ENCODE measurements at regions not wholly inside any gene's neighbourhood (a gene's known extent, or its start where the extent isn't known, plus 50 kb on each side); places are given as distances from the start of the nearest gene placed in this dataset.

DNA sequence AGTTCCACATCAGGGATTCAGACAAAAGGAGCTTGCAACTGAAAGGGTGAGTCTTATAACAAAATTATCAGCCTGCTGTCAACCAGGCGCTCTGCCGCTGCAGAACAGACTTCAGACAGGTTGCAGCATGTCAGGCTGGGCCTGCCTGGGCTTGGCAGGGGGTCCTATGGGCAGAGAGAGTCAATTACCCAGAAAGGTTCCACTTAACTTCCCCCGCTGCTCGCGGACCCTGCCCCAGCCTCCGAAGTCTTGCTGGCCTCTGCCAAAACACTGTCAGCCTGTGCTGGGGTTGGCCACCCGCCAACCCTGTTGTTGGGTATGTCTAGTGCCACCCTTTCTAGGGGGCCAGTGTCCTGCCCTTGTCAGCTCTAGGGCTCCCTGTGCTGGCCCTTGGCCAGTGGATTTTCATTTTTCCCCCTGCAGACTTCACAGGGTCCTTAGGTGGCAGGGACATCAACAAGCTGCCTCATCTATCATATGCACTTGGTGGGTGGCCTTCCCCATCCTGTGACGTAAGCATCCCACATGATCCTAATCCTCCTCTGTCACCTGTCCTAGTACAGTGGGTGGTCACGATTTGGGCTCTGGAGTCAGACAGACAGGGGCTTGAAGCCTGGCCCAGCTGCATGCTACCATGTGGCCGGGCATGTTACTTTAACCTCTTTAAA is 166.5 kb upstream of the CADM1 start:
- no peak overlapping the region for H3K4me3 Mint-ChIP-seq
- DNase-seq (ENCODE audit: low spot score) (no peak), ATAC-seq (peak in 1 of 2 donors; percentile 22)
- no peak overlapping the region for H3K27ac Mint-ChIP-seq
- H3K4me1 Mint-ChIP-seq (ENCODE audit: low read depth in 2 of 2), result no peaks in the 10 kb centered on the region
- H3K9me3 Mint-ChIP-seq, result no peaks in the 10 kb centered on the region
- no peaks in the 10 kb centered on the region for H3K36me3 Mint-ChIP-seq
- H3K27me3 Mint-ChIP-seq, result peaks cover 0 to 3% of the 10 kb centered on the region in 2 donors

DNA sequence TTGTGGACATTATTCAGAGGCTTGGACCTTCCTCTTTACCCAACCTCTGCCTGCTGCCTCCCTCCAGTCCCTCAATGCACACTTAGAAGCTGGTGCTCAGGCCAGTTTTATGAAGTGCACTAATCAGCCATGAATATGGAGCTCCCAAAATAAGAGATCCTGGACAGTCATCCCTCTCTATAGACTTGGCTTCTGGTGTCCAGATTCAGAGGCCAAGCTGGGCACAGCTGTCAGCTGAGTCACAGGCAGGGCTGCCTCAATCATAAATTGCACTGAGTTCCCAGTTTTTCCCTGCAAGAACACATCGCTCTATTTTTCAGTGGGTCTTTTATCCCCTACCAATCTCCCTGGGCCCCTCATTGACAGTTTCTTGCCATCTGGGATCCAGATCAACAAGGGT is 161.7 kb upstream of the CADM1 start:
- Mint-ChIP-seq H3K9me3 (no peaks in the 10 kb centered on the region), H3K27ac (no peak overlapping the region), H3K4me1 (ENCODE audit: low read depth in 2 of 2) (no peaks in the 10 kb centered on the region), H3K4me3 (no peak overlapping the region), H3K36me3 (no peaks in the 10 kb centered on the region), H3K27me3 (peaks cover 7 to 8% of the 10 kb centered on the region in 2 donors)
- ATAC-seq, result no peak
- no peak for DNase-seq (ENCODE audit: low spot score)

DNA sequence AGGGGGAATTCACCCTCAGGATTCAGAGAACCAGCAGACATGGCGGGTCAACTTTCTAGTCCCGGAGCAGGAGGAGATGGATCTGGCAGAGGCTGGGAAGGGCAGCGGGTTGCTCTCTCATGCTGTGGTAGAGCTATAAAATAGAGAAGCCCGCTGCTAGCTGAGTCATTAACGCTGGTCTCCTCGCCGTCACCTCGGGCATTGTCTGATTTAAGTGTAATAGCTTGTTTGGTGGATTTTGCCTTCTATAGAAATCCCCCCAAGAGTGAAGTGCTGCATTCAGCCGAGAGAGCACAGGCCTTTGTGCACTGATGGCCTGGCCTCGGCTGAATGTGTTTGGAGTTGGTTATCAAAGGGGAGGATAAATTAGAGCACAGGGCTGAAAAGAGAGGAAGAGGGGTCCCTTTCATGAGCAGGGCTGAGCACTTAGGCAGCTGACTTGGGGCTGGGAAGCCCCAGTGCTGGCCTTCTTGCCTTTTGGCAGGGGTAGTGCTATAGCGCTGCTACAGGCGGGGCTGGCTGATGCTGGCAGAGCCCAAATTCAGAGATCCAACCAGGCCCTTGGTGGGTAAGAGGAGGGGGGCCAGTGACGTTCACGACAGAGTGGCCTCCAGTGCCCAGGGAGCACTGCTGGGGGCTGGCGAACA is 161.1 kb upstream of the CADM1 start:
- ATAC-seq (no peak), DNase-seq (ENCODE audit: low spot score) (no peak)
- H3K27ac Mint-ChIP-seq, result no peak overlapping the region
- H3K4me3 Mint-ChIP-seq, result no peak overlapping the region
- peaks cover 13% of the 10 kb centered on the region in 2 donors for H3K27me3 Mint-ChIP-seq
- H3K4me1 Mint-ChIP-seq (ENCODE audit: low read depth in 2 of 2), result no peaks in the 10 kb centered on the region
- no peaks in the 10 kb centered on the region for H3K9me3 Mint-ChIP-seq
- no peaks in the 10 kb centered on the region for H3K36me3 Mint-ChIP-seq

DNA sequence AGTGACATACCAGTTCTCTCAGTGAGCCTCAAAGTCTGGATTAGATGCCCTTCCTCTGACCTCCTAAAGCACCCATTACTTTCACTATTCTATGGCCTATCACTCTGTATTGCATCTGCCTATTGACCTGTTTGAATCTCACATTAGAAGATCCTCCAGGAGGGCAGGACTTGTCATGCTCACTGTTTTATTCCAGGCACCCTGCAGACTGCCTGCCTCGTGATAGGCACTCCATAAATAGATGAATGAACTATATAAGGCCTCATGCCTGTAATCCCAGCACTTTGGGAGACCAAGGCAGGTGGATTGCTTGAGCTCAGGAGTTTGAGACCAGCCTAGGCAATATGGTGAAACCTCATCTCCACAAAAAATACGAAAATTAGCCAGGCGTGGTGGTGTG is 160.1 kb upstream of the CADM1 start:
- H3K4me3 Mint-ChIP-seq, result no peak overlapping the region

DNA sequence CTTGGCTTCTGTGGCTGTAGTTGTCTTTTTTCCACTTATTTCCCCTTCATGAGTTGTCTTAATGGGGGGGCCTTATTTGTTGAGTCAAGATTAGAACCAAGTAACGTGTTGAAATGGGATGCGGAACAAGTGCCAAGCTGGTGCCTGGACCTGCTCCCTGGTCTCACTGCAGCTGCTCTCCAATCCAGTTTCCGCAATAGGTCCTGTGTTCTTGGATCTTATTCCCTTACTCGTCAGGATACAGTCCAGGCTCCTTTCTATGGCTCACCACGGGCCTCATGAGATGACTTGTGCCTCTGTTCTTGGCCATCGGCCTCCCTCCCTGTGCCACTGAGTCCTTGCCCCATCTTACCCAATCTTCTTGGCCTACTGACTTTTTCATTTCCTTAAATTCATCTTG is 159.6 kb upstream of the CADM1 start:
- Mint-ChIP-seq H3K27ac (no peak overlapping the region), H3K4me3 (no peak overlapping the region), H3K27me3 (peaks cover 16 to 18% of the 10 kb centered on the region in 2 donors), H3K36me3 (no peaks in the 10 kb centered on the region), H3K4me1 (ENCODE audit: low read depth in 2 of 2) (no peaks in the 10 kb centered on the region), H3K9me3 (no peaks in the 10 kb centered on the region)
- ATAC-seq (no peak), DNase-seq (ENCODE audit: low spot score) (no peak)

More for the DNA sequence above, 160.1 kb upstream of the CADM1 start:
- no peak overlapping the region for H3K27ac Mint-ChIP-seq
- ATAC-seq (no peak), DNase-seq (ENCODE audit: low spot score) (no peak)
- peaks cover 14 to 18% of the 10 kb centered on the region in 2 donors for H3K27me3 Mint-ChIP-seq
- H3K9me3 Mint-ChIP-seq, result no peaks in the 10 kb centered on the region
- H3K4me1 Mint-ChIP-seq (ENCODE audit: low read depth in 2 of 2), result no peaks in the 10 kb centered on the region
- H3K36me3 Mint-ChIP-seq, result no peaks in the 10 kb centered on the region

DNA sequence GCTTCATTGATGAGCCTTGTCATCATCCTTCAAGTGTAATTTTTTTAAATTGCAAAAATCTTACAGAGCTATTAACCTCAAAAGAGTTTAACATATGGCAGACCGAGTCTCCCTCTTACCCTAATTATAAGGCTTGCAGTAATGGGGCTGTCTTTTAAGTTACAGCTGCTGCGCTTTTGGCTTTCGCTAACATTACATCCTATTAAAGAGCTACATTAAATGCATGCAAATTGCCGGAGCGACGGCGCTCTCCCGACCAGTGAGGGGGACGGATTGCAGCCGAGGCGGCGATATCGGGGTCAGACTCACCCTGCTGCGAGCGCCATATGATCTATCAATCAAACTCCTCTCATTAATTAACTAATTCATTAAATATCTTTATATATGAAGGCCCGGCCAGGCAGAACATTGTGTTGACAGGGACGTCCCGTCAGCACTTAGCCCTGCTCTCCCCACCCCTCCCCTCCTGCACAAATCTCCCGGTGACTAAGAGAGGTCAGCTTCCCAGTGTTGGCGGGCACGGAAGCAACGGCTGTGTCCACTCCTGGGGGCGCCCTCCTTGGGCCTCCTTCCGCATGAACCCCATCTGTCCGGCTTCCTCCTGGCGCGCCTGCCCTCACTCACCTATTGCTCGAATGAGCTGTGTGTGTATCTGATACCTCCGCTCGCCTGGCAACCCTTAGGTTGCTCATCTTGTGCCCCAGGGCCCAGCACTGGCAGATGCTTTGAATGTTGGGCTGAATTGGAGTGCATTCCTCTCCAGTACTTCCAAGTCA is 156.0 kb upstream of the CADM1 start:
- ATAC-seq (no peak), DNase-seq (ENCODE audit: low spot score) (no peak)
- Mint-ChIP-seq H3K36me3 (no peaks in the 10 kb centered on the region), H3K9me3 (peaks cover 2% of the 10 kb centered on the region), H3K27me3 (peaks cover 21 to 34% of the 10 kb centered on the region in 2 donors), H3K4me3 (no peak overlapping the region), H3K27ac (no peak overlapping the region), H3K4me1 (ENCODE audit: low read depth in 2 of 2) (no peaks in the 10 kb centered on the region)

DNA sequence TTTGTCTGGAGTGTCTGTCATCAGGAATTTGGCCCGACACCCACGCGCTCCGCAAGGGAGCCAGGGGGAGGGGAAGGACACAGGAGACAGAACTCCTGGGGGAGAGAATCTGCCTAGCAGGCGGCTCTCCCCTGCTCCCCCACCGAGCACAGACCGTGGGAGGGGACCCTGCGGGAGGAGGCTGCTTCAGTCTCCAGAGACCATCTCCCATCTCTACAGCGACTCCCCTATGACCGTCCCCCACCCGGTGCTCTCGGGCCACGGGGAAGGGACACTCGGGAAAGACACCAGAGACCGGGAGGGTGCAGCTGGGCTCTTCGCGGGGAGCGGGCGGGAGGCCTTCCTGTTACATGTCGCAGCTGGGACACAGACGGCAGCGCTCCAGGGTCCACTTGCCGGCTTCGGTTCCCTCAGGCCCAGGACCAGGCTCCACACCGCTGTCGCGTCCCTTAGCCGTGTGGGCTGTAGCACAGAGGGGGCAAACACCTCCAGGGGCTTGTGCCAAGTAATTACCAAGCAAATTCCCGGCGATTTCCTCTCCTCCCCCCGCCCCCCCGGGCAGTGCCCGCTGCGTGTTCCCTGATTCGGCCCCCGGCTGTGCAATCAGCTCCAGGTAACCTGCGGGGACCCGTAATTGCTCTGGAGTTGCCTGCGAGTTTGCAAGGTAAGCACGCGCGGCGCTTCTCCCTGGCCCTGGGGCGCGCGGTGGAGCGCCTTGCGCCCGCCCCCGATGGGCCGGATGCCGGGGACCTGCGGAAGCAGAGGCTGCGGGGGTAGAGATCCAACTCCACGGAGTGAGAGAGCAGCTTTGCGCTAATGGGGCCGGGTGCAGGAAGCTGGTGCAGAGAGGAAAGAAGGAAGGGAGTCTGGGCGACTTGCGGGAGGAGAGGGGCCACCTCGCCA is 155.1 kb upstream of the CADM1 start:
- DNase-seq (ENCODE audit: low spot score) (no peak), ATAC-seq (no peak)
- no peak overlapping the region for H3K27ac Mint-ChIP-seq
- no peaks in the 10 kb centered on the region for H3K4me1 Mint-ChIP-seq (ENCODE audit: low read depth in 2 of 2)
- H3K4me3 Mint-ChIP-seq, result no peak overlapping the region
- H3K9me3 Mint-ChIP-seq, result peaks cover 2% of the 10 kb centered on the region
- peaks cover 21 to 34% of the 10 kb centered on the region in 2 donors for H3K27me3 Mint-ChIP-seq
- H3K36me3 Mint-ChIP-seq, result no peaks in the 10 kb centered on the region

DNA sequence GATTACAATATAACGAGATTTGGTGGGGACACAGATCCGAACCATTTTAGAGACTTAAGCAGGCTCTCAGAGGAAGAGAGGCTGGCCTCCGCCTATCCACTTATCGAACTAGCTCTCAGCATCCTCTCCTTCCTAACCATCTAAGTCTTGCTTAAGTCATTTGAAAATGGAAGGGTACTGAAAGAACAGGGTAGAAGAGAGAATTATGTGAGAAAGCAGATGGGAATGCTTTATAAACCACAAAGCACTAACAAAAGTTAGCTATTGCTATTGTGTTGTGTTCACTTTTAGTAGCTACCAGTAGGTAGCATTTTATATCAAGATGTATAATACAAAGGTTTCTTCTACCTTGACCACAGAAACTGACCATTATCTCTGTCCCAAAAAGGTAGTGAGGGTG is 153.4 kb upstream of the CADM1 start:
- Mint-ChIP-seq H3K4me1 (ENCODE audit: low read depth in 2 of 2) (no peaks in the 10 kb centered on the region), H3K4me3 (no peak overlapping the region), H3K27ac (no peak overlapping the region), H3K36me3 (no peaks in the 10 kb centered on the region), H3K27me3 (peaks cover 21 to 32% of the 10 kb centered on the region in 2 donors), H3K9me3 (peaks cover 2% of the 10 kb centered on the region)
- DNase-seq (ENCODE audit: low spot score) (no peak), ATAC-seq (no peak)

DNA sequence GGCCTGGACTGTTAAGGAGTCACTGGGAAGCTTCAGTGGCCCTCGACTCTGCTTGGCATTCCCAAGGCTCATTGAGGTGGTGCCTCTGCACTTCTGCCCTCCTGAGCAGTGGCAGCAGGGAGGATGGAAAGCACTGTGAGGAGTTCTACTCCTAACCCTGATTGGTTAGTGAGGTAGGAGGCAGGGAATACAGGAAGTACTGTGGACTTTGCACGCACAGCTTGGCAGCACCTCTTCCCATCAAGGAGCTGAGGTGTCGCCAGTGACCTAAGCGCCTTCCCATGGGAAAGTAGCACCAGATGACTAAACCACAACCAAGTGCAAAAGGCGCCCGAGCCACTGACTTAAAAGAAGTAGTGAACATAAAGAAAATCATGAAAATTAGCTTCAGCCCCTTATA is 152.5 kb upstream of the CADM1 start:
- Mint-ChIP-seq H3K27me3 (peaks cover 24 to 37% of the 10 kb centered on the region in 2 donors), H3K9me3 (peaks cover 2% of the 10 kb centered on the region), H3K4me3 (no peak overlapping the region), H3K4me1 (ENCODE audit: low read depth in 2 of 2) (no peaks in the 10 kb centered on the region), H3K36me3 (no peaks in the 10 kb centered on the region), H3K27ac (no peak overlapping the region)
- DNase-seq (ENCODE audit: low spot score), result no peak
- no peak for ATAC-seq

DNA sequence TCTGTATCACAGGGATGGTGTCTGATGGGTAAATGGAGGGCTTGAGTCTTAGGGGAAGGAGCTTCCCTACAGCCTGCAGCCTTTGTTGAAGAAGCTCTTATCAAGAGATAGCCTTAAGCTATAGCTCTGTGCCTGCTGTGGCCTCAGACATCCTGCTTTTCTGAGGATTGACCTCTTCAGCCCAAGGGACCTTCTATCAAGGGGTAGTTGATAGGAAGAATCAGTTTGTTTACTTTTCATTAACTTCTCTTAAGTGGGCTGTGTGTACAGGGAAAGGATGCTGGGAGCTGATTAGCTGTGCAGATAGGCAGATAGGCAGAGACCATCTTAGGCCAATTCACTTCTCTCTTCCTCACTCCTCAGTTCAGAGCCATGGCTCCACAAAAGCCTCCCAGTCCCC is 151.8 kb upstream of the CADM1 start:
- ATAC-seq (no peak), DNase-seq (ENCODE audit: low spot score) (no peak)
- H3K27ac Mint-ChIP-seq, result no peak overlapping the region
- no peaks in the 10 kb centered on the region for H3K36me3 Mint-ChIP-seq
- H3K9me3 Mint-ChIP-seq, result peaks cover 2% of the 10 kb centered on the region
- no peak overlapping the region for H3K4me3 Mint-ChIP-seq
- peaks cover 27 to 42% of the 10 kb centered on the region in 2 donors for H3K27me3 Mint-ChIP-seq
- H3K4me1 Mint-ChIP-seq (ENCODE audit: low read depth in 2 of 2), result no peaks in the 10 kb centered on the region

DNA sequence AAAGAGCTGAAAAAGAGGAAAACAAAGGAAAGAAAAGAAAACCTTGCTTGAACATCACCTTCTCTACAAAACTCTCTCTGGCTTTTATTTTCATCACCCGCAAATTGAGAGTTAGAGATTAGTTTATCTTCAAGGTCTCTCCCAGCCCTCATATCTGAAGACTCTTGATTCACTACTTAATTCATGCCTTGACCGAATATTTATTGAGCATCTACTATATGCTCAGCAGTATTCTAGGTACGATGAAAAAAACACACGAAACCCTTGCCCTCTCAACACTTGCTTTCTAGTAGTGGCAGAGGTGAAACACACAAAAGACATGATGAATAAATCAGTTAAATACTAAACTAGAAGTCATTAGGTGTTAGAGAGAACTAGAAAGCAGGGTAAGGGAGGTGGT is 150.6 kb upstream of the CADM1 start:
- Mint-ChIP-seq H3K4me1 (ENCODE audit: low read depth in 2 of 2) (no peaks in the 10 kb centered on the region), H3K27ac (no peak overlapping the region), H3K36me3 (no peaks in the 10 kb centered on the region), H3K27me3 (peaks cover 19 to 35% of the 10 kb centered on the region in 2 donors), H3K9me3 (peaks cover 2% of the 10 kb centered on the region), H3K4me3 (no peak overlapping the region)
- DNase-seq (ENCODE audit: low spot score), result no peak
- no peak for ATAC-seq

DNA sequence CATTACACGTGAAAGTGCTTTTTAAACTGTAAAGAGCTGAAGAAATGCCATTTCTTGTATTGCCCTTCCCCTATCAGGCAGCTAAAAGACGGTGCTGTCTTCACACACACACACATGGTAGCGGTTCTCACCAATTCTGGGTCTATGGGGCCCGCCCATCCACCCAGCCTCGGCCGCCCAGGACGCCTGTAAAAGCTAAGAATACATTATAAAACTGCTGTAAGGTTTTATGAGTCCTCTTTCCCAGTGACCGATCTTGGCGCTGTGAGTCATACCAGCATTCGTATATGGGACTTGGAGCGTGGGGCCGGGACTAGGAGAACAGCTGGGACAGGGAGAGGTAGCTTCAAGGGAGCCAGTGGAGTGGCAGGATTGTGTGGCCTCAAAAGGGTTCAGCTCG is 149.7 kb upstream of the CADM1 start:
- no peak for ATAC-seq
- Mint-ChIP-seq H3K9me3 (peaks cover 3% of the 10 kb centered on the region), H3K27ac (no peak overlapping the region), H3K4me1 (ENCODE audit: low read depth in 2 of 2) (no peaks in the 10 kb centered on the region), H3K27me3 (peaks cover 18 to 37% of the 10 kb centered on the region in 2 donors), H3K4me3 (no peak overlapping the region), H3K36me3 (no peaks in the 10 kb centered on the region)
- DNase-seq (ENCODE audit: low spot score), result no peak

DNA sequence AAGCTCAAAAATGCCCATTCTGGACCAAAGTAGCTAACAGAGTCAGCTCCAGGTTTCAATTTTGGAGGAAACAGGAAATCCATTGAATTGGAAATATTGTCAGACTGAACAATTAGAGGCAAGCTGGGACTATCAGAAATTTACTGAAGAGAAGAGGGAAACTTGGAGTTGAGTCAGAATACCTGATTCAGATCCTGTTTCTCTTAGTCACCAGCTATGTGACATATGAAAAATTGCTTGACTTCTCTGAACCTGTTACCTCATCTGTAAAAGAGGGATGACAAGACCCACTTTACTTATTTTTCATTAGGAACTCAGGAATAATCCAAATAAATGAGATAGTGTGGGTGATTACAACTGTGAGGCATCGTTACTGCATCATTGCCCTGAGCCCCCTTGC is 148.9 kb upstream of the CADM1 start:
- peaks cover 13 to 33% of the 10 kb centered on the region in 2 donors for H3K27me3 Mint-ChIP-seq
- H3K4me1 Mint-ChIP-seq (ENCODE audit: low read depth in 2 of 2), result no peaks in the 10 kb centered on the region
- no peak overlapping the region for H3K27ac Mint-ChIP-seq
- peaks cover 3% of the 10 kb centered on the region for H3K9me3 Mint-ChIP-seq
- no peak for ATAC-seq
- H3K4me3 Mint-ChIP-seq, result no peak overlapping the region
- no peaks in the 10 kb centered on the region for H3K36me3 Mint-ChIP-seq
- DNase-seq (ENCODE audit: low spot score), result no peak

All from natural killer cell treated with Interleukin-12 subunit alpha and Interleukin-12 subunit beta and Interleukin-15 and Interleukin-18, amount 100 ng/mL, for 72 hours (primary cell).